ENCODE measurements at regions not wholly inside any gene's neighbourhood (a gene's known extent, or its start where the extent isn't known, plus 50 kb on each side); places are given as distances from the start of the nearest gene placed in this dataset.

- intact Hi-C loops (cut with DNase I): no loop called here
- Histone ChIP-seq H3K27ac (no peak overlapping the region), H3K4me1 (no peaks in the 10 kb centered on the region), H3K36me3 (no peaks in the 10 kb centered on the region), H3K4me3 (no peak overlapping the region), H3K27me3 (peaks cover 0 to 5% of the 10 kb centered on the region in 2 donors), H3K9me3 (no peaks in the 10 kb centered on the region)
- no peak for DNase-seq
- TF ChIP-seq, protein P1, sequence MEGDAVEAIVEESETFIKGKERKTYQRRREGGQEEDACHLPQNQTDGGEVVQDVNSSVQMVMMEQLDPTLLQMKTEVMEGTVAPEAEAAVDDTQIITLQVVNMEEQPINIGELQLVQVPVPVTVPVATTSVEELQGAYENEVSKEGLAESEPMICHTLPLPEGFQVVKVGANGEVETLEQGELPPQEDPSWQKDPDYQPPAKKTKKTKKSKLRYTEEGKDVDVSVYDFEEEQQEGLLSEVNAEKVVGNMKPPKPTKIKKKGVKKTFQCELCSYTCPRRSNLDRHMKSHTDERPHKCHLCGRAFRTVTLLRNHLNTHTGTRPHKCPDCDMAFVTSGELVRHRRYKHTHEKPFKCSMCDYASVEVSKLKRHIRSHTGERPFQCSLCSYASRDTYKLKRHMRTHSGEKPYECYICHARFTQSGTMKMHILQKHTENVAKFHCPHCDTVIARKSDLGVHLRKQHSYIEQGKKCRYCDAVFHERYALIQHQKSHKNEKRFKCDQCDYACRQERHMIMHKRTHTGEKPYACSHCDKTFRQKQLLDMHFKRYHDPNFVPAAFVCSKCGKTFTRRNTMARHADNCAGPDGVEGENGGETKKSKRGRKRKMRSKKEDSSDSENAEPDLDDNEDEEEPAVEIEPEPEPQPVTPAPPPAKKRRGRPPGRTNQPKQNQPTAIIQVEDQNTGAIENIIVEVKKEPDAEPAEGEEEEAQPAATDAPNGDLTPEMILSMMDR (IDR thresholded peaks at IDR 0.05): peak in 1 of 2 donors; percentile 34
- peak; percentile 74 for ATAC-seq
Observed at GRCh38 chr11:112795142-112795815, 165.9 kb upstream of the NCAM1 start.

DNA sequence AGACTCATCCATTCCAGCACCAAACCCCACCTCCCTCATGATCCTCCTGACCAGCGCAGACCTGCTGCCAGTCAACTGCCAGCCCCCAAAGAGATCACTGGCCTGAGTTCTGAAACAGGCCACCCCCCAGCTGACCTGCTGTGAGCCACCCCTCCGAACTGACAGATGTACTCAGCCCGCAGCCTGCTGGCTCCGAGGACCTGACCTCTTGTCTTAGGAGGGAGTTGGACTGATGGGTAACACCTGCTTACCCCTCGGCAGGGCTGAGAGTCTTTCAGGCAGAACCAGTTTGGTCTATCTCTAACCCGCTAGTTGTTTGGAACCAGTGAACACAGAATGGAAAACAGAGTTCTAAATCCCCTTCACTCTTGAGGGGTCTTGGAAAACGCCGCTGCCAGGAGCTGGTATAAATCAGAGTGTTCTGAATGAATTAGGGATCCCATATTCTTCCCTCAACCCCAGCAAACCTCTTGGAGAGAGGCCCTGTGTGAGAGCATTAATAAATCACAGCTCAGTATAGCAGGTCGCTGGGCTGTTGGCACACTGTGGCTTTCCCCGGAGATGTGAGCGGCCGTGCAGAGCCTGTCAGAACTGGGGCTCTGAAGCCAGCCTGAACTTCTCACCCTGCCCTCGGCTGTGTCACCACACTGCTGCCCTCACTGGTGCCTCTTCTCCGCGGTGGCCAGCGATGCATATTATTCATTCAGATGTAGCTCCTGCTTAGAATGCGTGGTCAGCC lies 165.1 kb upstream of the NCAM1 start:
- H3K4me3 ChIP-seq: no peak overlapping the region
- no peak for ATAC-seq
- H3K36me3 ChIP-seq: no peaks in the 10 kb centered on the region
- H3K9me3 ChIP-seq: no peaks in the 10 kb centered on the region
- no peak overlapping the region for H3K27ac ChIP-seq
- DNase-seq: peak in 1 of 4 donors; percentile 14
- intact Hi-C loops (cut with DNase I): no loop called here
- H3K4me1 ChIP-seq: no peaks in the 10 kb centered on the region
- TF ChIP-seq, protein P1 (IDR thresholded peaks at IDR 0.05): no peak
- H3K27me3 ChIP-seq: peaks cover 0 to 5% of the 10 kb centered on the region in 2 donors

- H3K9me3 ChIP-seq: no peaks in the 10 kb centered on the region
- no peaks in the 10 kb centered on the region for H3K36me3 ChIP-seq
- DNase-seq (peak in 1 of 4 donors; percentile 26), ATAC-seq (no peak)
- no peak overlapping the region for H3K4me3 ChIP-seq
- TF ChIP-seq, protein P1 (IDR thresholded peaks at IDR 0.05): no peak
- intact Hi-C loops (cut with DNase I): no loop called here
- H3K4me1 ChIP-seq: no peaks in the 10 kb centered on the region
- H3K27ac ChIP-seq: no peak overlapping the region
- H3K27me3 ChIP-seq: peaks cover 0 to 5% of the 10 kb centered on the region in 2 donors
Observed at GRCh38 chr11:112797092-112797491, 164.1 kb upstream of the NCAM1 start.

DNA sequence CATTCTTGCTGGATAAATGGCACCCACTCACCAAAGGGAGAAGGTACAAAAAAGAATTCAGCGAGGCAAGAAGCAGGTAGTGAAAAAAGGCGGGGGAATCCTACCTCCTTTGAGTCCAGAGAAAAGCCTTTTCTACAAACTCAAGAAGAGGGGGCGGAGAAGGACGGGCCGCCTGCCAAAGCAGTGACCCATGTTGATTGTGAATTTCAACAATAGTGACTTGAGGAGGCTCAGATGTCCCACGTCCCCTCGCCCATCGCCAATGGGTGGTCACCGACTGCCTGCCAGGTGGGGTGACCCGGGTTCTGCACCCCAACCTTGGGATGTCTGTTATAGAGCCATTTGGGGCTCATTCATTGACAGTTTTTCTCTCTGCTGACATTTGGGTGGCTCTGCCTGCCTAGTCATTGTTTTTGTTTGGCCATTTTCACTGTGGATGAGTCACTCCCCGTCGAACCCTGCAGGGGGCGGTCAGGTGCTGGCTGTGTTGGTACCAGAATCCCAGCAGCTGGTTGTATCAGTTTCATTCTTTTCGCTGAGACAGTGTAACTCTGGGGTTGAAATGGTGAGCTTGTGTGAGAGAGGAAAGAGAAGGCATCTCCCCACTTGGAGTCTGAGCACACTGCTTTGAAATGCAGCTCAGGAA lies 163.4 kb upstream of the NCAM1 start:
- no peak overlapping the region for H3K27ac ChIP-seq
- H3K4me1 ChIP-seq: no peaks in the 10 kb centered on the region
- no peaks in the 10 kb centered on the region for H3K9me3 ChIP-seq
- DNase-seq (no peak), ATAC-seq (peak; percentile 46)
- H3K36me3 ChIP-seq: no peaks in the 10 kb centered on the region
- TF ChIP-seq, protein P1 (IDR thresholded peaks at IDR 0.05): no peak
- H3K4me3 ChIP-seq: no peak overlapping the region
- intact Hi-C loops (cut with DNase I): no loop called here
- H3K27me3 ChIP-seq: peaks cover 0 to 5% of the 10 kb centered on the region in 2 donors
